ENCODE measurements at regions not wholly inside any gene's neighbourhood (a gene's known extent, or its start where the extent isn't known, plus 50 kb on each side); places are given as distances from the start of the nearest gene placed in this dataset.

GRCh38 chr13:111961236-111961635 lies 105.7 kb upstream of the SOX1 start:
- TF ChIP-seq CTCF (IDR thresholded peaks at IDR 0.05) (no peak), POLR2A (IDR thresholded peaks at IDR 0.05) (no peak)
